ENCODE measurements at regions not wholly inside any gene's neighbourhood (a gene's known extent, or its start where the extent isn't known, plus 50 kb on each side); places are given as distances from the start of the nearest gene placed in this dataset.

- intact Hi-C loops (cut with micrococcal nuclease; ENCODE audit: unreplicated experiment), result no loop called here
- no peaks in the 10 kb centered on the region for H3K27me3 Mint-ChIP-seq (ENCODE audit: unreplicated experiment)
- BruUV-seq (replicated peaks), result no TSS peak
These were observed 66.6 kb upstream of the IGFBP3 start for GRCh38 chr7:45987521-45988290.

GRCh38 chr7:45986355-45987298 is 65.6 kb upstream of the IGFBP3 start:
- Mint-ChIP-seq H3K27ac (ENCODE audit: unreplicated experiment) (peak overlapping the region; percentile 29), H3K27me3 (ENCODE audit: unreplicated experiment) (no peaks in the 10 kb centered on the region), H3K36me3 (ENCODE audit: insufficient read depth, unreplicated experiment) (peaks cover 6% of the 10 kb centered on the region), H3K4me3 (ENCODE audit: low read depth, unreplicated experiment) (no peak overlapping the region), H3K9me3 (ENCODE audit: low read depth, unreplicated experiment) (peaks cover 5% of the 10 kb centered on the region), H3K4me1 (ENCODE audit: low read depth, unreplicated experiment) (peaks cover 27% of the 10 kb centered on the region)
- intact Hi-C loops (cut with micrococcal nuclease; ENCODE audit: unreplicated experiment), result no loop called here
- no peak for TF ChIP-seq CTCF (IDR thresholded peaks at IDR 0.05; ENCODE audit: unreplicated experiment)
- no TSS peak for BruUV-seq (replicated peaks)
- CTCF ChIA-PET, result interaction anchor here (0.6 to 4.1 kb wide), 7 partner anchors 9 to 394 kb away, joined by 3 to 47 read pairs (median 4); partner anchors contain the start of gene IGFBP3
- DNase-seq, result no peak

More at GRCh38 chr7:45987521-45988290, 66.6 kb upstream of the IGFBP3 start:
- no peak for DNase-seq
- H3K9me3 Mint-ChIP-seq (ENCODE audit: low read depth, unreplicated experiment), result peaks cover 5% of the 10 kb centered on the region
- no peak overlapping the region for H3K27ac Mint-ChIP-seq (ENCODE audit: unreplicated experiment)
- H3K4me3 Mint-ChIP-seq (ENCODE audit: low read depth, unreplicated experiment), result no peak overlapping the region
- H3K4me1 Mint-ChIP-seq (ENCODE audit: low read depth, unreplicated experiment), result peaks cover 27% of the 10 kb centered on the region
- no peak for TF ChIP-seq CTCF (IDR thresholded peaks at IDR 0.05; ENCODE audit: unreplicated experiment)
- peaks cover 6% of the 10 kb centered on the region for H3K36me3 Mint-ChIP-seq (ENCODE audit: insufficient read depth, unreplicated experiment)
- CTCF ChIA-PET, result interaction anchor here (1.1 kb wide), 1 partner anchor 17 kb away, joined by 4 read pairs; no protein-coding TSS in a partner anchor

GRCh38 chr7:45985902-45986301 is 64.8 kb upstream of the IGFBP3 start:
- H3K4me1 Mint-ChIP-seq (ENCODE audit: low read depth, unreplicated experiment), result peaks cover 31% of the 10 kb centered on the region
- CTCF ChIA-PET, result interaction anchor here (0.6 to 4.1 kb wide), 7 partner anchors 9 to 394 kb away, joined by 3 to 47 read pairs (median 4); partner anchors contain the start of gene IGFBP3
- BruUV-seq (replicated peaks), result no TSS peak
- H3K36me3 Mint-ChIP-seq (ENCODE audit: insufficient read depth, unreplicated experiment), result peaks cover 6% of the 10 kb centered on the region
- DNase-seq, result peak; percentile 52
- H3K27ac Mint-ChIP-seq (ENCODE audit: unreplicated experiment), result peak overlapping the region; percentile 29
- H3K4me3 Mint-ChIP-seq (ENCODE audit: low read depth, unreplicated experiment), result no peak overlapping the region
- no peaks in the 10 kb centered on the region for H3K27me3 Mint-ChIP-seq (ENCODE audit: unreplicated experiment)
- no peak for TF ChIP-seq CTCF (IDR thresholded peaks at IDR 0.05; ENCODE audit: unreplicated experiment)
- H3K9me3 Mint-ChIP-seq (ENCODE audit: low read depth, unreplicated experiment), result peaks cover 3% of the 10 kb centered on the region
- intact Hi-C loops (cut with micrococcal nuclease; ENCODE audit: unreplicated experiment), result loop anchor here (1.0 to 2.0 kb wide), 2 partner anchors 361 to 367 kb away; no protein-coding TSS in a partner anchor

All from Calu3 (cell line).